ENCODE measurements at regions not wholly inside any gene's neighbourhood (a gene's known extent, or its start where the extent isn't known, plus 50 kb on each side); places are given as distances from the start of the nearest gene placed in this dataset.

GRCh38 chr2:8170552-8171327 lies 511.1 kb upstream of the ID2 start:
- BruUV-seq (replicated peaks) = no TSS peak
- in situ Hi-C loops (cut with MboI) (no loop called here), intact Hi-C loops (cut with micrococcal nuclease) (no loop called here)
- Histone ChIP-seq H3K9me1 (ENCODE audit: control insufficient read depth, insufficient read depth, low read length) (no peaks in the 10 kb centered on the region), H3K9me3 (replicated peaks; ENCODE audit: control insufficient read depth, insufficient read depth, low read depth, low read length) (no peaks in the 10 kb centered on the region), H3K27me3 (ENCODE audit: control insufficient read depth in 2 of 2, insufficient read depth in 2 of 2, low read length in 2 of 2) (peaks cover 0 to 13% of the 10 kb centered on the region in 2 experiments; a peak in 2 of 5 replicates), H2AFZ (ENCODE audit: low read depth, low read length) (no peak overlapping the region), H3K36me3 (ENCODE audit: control insufficient read depth, insufficient read depth, low read length) (no peaks in the 10 kb centered on the region), H3K4me2 (ENCODE audit: insufficient read depth, low read length) (no peak overlapping the region), H3K4me1 (replicated peaks in 1 of 2; ENCODE audit: control insufficient read depth in 2 of 2, insufficient read depth in 2 of 2, low read length in 2 of 2) (no peaks in the 10 kb centered on the region), H3K27ac (ENCODE audit: extremely low read depth, low read depth, low read length) (no peak overlapping the region), H3K4me3 (no peak overlapping the region), H3K79me2 (ENCODE audit: control insufficient read depth, insufficient read depth, low read length) (no peaks in the 10 kb centered on the region), H3K9ac (ENCODE audit: insufficient read depth in 1 of 2, low read depth in 2 of 2, low read length in 2 of 2) (no peak overlapping the region), H4K20me1 (replicated peaks; ENCODE audit: control insufficient read depth, insufficient read depth, low read length) (no peaks in the 10 kb centered on the region; the same call in 1 of the 2 replicates)
- ChIA-PET POLR2A (interaction anchor here (0.9 to 1.7 kb wide), 2 partner anchors 9 to 18 kb away, joined by 3 to 4 read pairs; no protein-coding TSS in a partner anchor), CTCF (ENCODE audit: low intra/inter-chr PET ratio) (no interaction called here)
- DNase-seq (ENCODE audit: extremely low read depth in 1 of 4, low spot score in 3 of 4) (no peak), ATAC-seq (no peak), FAIRE-seq (no peak)
- 1% methylated on average over 7 of the region's 7 CpGs for WGBS (ENCODE audit: insufficient coverage, low coverage, missing lambda C conversion rate)
- TF ChIP-seq CBX8 (IDR thresholded peaks at IDR 0.05; ENCODE audit: borderline replicate concordance, extremely low read depth, low read depth, low read length, poor library complexity, severe bottlenecking) (no peak), ZBTB2 (IDR thresholded peaks at IDR 0.05) (no peak), ZNF592 (IDR thresholded peaks at IDR 0.05) (no peak), SMARCA4 (IDR thresholded peaks at IDR 0.05) (no peak), ZBTB43 (CRISPR knock-in tag; IDR thresholded peaks at IDR 0.05) (no peak), ZNF780A (CRISPR knock-in tag; IDR thresholded peaks at IDR 0.05) (no peak), MBD1 (CRISPR knock-in tag; IDR thresholded peaks at IDR 0.05) (no peak), PKNOX1 (IDR thresholded peaks at IDR 0.05) (no peak), ZNF175 (CRISPR knock-in tag; IDR thresholded peaks at IDR 0.05; ENCODE audit: low read depth) (no peak), CCNT2 (IDR thresholded peaks at IDR 0.05; ENCODE audit: borderline replicate concordance, extremely low read depth, insufficient read length, low read depth, low read length) (no peak), ZNF75A (CRISPR knock-in tag; IDR thresholded peaks at IDR 0.05) (no peak)

Data from K562 (cell line).